GM12891 (cell line): ENCODE measurements at regions not wholly inside any gene's neighbourhood (a gene's known extent, or its start where the extent isn't known, plus 50 kb on each side); places are given as distances from the start of the nearest gene placed in this dataset.

ENCODE experiments used
- POLR2A ChIP-seq: IDR thresholded peaks from 2 replicates; pipeline ENCODE4 v1.6.1; 2011; ENCODE audit warnings: low read depth, low read length, control low read depth
- POLR2AphosphoS5 ChIP-seq: IDR thresholded peaks from 2 replicates; pipeline ENCODE4 v1.6.1; 2011; ENCODE audit warnings: low read depth, low read length, control low read depth
- SPI1 ChIP-seq: IDR thresholded peaks from 2 replicates; pipeline ENCODE4 v1.6.1; 2011; ENCODE audit warnings: low read depth, low read length, control low read depth
- TAF1 ChIP-seq: IDR thresholded peaks from 2 replicates; pipeline ENCODE4 v1.6.1; 2011; ENCODE audit warnings: low read depth, low read length, control low read depth

- TF ChIP-seq POLR2AphosphoS5 (no peak), POLR2A (no peak), TAF1 (no peak), SPI1 (no peak)
These were observed 157.4 kb upstream of the LAMA2 start for GRCh38 chr6:128725271-128726233.
